HEK293T (cell line): ENCODE measurements at regions not wholly inside any gene's neighbourhood (a gene's known extent, or its start where the extent isn't known, plus 50 kb on each side); places are given as distances from the start of the nearest gene placed in this dataset.

Experiments
- FOXA1 ChIP-seq: fragments of 450-650 bp; IDR thresholded peaks from 2 replicates; pipeline ENCODE4 v1.6.1; 2016; ENCODE audit warnings: mild to moderate bottlenecking
- FOXK2 ChIP-seq: fragments of 450-650 bp; IDR thresholded peaks from 2 replicates; pipeline ENCODE4 v1.6.1; 2016; ENCODE audit warnings: mild to moderate bottlenecking
- FOXM1 ChIP-seq: fragments of 450-650 bp; IDR thresholded peaks from 2 replicates; pipeline ENCODE4 v1.6.1; 2017; ENCODE audit warnings: mild to moderate bottlenecking, borderline replicate concordance
- L3MBTL2 ChIP-seq: fragments of 450-650 bp; conservative IDR thresholded peaks from 2 replicates; pipeline ENCODE4 v1.6.1; 2016; ENCODE audit warnings: mild to moderate bottlenecking
- LEF1 ChIP-seq: fragments of 450-650 bp; IDR thresholded peaks from 2 replicates; pipeline ENCODE4 v1.6.1; 2017; ENCODE audit warnings: mild to moderate bottlenecking, borderline replicate concordance

DNA sequence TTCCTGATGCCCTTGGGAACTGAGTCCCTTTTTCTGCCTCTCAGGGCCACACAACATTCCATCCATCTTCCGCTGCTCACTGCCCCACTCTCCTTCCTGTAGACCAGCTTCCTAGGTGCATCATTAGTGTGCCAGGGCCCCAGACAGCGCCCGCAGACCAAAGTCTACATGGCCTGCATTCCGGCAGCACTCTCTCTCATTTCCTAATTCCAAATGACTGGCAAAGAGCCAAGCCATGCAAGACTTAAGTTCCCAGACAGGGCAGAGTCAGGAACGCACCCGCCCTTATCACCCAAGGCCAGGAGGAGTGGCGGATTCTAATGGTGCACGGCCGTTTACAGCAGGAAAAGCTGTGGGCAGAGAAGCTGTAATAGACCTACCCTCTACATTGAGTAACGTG is 159.8 kb upstream of the ARID1B start:
- TF ChIP-seq L3MBTL2 (no peak), FOXK2 (no peak), LEF1 (no peak), FOXM1 (no peak), FOXA1 (no peak)
